ENCODE measurements at regions not wholly inside any gene's neighbourhood (a gene's known extent, or its start where the extent isn't known, plus 50 kb on each side); places are given as distances from the start of the nearest gene placed in this dataset.

- no peak for TF ChIP-seq EZH2 (IDR thresholded peaks at IDR 0.05)
- no peak for TF ChIP-seq POLR2AphosphoS5 (IDR thresholded peaks at IDR 0.05; ENCODE audit: borderline replicate concordance, low read depth, low read length)
- TF ChIP-seq FOXP2 (optimal IDR thresholded peaks at IDR 0.05; ENCODE audit: control extremely low read depth, extremely low read length, insufficient read depth) = no peak
Measured at GRCh38 chr10:3365630-3366029, 193.0 kb upstream of the PITRM1 start.
